ENCODE measurements at regions not wholly inside any gene's neighbourhood (a gene's known extent, or its start where the extent isn't known, plus 50 kb on each side); places are given as distances from the start of the nearest gene placed in this dataset.

DNA sequence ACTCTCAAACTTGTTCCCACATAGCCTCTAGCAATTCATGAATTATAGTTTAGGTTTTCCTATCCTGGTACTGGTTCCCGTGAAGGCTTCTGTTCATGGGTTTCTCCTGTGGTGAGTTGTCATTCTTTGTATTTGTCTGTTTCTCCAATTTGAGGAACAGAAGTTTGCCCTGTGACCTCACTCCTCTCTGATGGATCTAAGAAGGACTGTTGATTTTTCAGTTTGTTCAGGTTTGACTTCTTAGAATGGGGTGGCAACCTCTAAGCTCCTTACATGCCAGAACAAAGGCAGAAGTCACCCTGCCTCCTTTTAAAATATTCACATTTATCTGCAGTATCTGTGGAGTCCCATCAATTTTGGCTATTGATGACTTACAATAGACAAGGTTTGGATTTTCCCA lies 354.0 kb downstream of the SPRY2 start:
- TF ChIP-seq POLR2AphosphoS5 (IDR thresholded peaks at IDR 0.05; ENCODE audit: low read depth, low read length) (no peak), TAF1 (IDR thresholded peaks at IDR 0.05; ENCODE audit: borderline replicate concordance, insufficient read depth, low read length) (no peak), SIN3A (IDR thresholded peaks at IDR 0.05; ENCODE audit: borderline replicate concordance, insufficient read depth, low read length) (no peak)

All from PFSK-1 (cell line).